BE2C (cell line): ENCODE measurements at regions not wholly inside any gene's neighbourhood (a gene's known extent, or its start where the extent isn't known, plus 50 kb on each side); places are given as distances from the start of the nearest gene placed in this dataset.
"Not testable (repeated sequence)": the region's sequence is repeated elsewhere in the genome, so short reads cannot be mapped to it uniquely, and the experiment has no call there.

Experiments
- DNase-seq: peaks from one replicate; pipeline ENCODE4 v3.0.0-alpha.2; 2020
- H3K27me3 ChIP-seq: fragments of 250-450 bp; sonication (Bioruptor Pico); 2 replicates; pipeline ENCODE4 v1.5.1; 2020; ENCODE audit warnings: mild to moderate bottlenecking
- H3K36me3 ChIP-seq: fragments of 250-450 bp; sonication (Bioruptor Pico); 2 replicates; pipeline ENCODE4 v1.5.1; 2020; ENCODE audit warnings: mild to moderate bottlenecking
- H3K4me1 ChIP-seq: fragments of 250-450 bp; sonication (Bioruptor Pico); 2 replicates; pipeline ENCODE4 v1.5.1; 2020
- H3K4me3 ChIP-seq: 2 replicates; pipeline ENCODE4 v1.5.1; 2011; ENCODE audit warnings: low read depth, low read length
- H3K9me3 ChIP-seq: fragments of 250-450 bp; sonication (Bioruptor Pico); 2 replicates; pipeline ENCODE4 v1.5.1; 2020
- CTCF ChIP-seq: IDR thresholded peaks from 2 replicates; pipeline ENCODE4 v1.5.1; 2012; ENCODE audit warnings: mild to moderate bottlenecking, low read depth, low read length

DNA sequence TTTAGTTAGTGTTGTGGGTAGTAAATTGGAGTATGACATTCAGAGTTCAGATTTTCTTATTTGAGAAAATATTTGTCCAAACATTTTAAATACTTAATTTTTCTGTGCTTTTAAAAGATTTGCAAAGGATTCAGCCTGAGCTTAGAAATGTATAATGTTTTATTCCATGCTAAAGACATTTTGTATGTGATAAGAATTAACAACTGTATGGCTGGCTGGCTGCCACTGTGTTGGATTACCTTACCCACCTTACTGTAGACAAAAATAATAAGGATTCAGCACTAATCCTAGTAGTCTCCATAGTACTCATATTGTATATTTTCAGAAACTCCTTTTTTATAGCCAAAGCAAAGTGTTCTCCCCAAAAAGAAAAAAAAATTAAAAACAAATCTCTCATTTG is 74.8 kb downstream of the TANC2 start:
- no peaks in the 10 kb centered on the region for H3K36me3 ChIP-seq
- H3K4me3 ChIP-seq, result no peak overlapping the region
- H3K9me3 ChIP-seq, result no peaks in the 10 kb centered on the region
- no peaks in the 10 kb centered on the region for H3K27me3 ChIP-seq
- H3K4me1 ChIP-seq, result peaks cover 8% of the 10 kb centered on the region
- DNase-seq, result no peak
- TF ChIP-seq CTCF, result no peak

- no peaks in the 10 kb centered on the region for H3K27me3 ChIP-seq
- no peak overlapping the region for H3K4me3 ChIP-seq
- no peak for TF ChIP-seq CTCF
- H3K36me3 ChIP-seq, result no peaks in the 10 kb centered on the region
- H3K4me1 ChIP-seq, result peaks cover 8% of the 10 kb centered on the region
- DNase-seq, result no peak
- H3K9me3 ChIP-seq, result no peaks in the 10 kb centered on the region
Observed at GRCh38 chr17:63041251-63041650, 75.2 kb downstream of the TANC2 start.

GRCh38 chr17:63041722-63042121 is 75.7 kb downstream of the TANC2 start:
- TF ChIP-seq CTCF, result no peak
- H3K36me3 ChIP-seq, result no peaks in the 10 kb centered on the region

DNA sequence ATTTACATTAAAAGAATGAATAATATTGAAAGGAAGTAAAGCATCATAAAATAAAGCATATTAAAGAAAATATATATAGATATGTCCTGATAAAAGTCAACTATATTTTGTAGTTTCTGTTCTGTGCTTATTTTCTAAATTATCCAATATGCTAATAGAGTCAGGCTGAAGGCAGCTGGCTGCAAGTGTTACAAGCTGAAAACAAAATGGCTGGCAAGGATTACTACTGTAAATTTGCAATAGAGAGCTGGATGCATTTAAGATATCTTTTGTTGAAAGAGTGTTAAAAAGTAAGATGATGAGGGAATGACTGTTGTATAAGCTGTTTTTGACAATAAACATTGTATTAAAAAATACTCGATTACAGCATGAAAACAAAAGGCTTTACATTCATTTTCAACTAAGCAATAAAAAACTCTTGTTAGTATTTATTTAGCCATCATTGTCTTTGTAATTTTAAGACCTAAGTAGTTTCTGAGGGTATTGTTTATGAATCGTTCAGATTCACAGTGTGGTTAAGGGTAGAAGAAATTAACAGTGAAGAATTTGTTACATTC is 76.3 kb downstream of the TANC2 start:
- DNase-seq, result no peak

More at GRCh38 chr17:63041722-63042121, 75.7 kb downstream of the TANC2 start:
- no peaks in the 10 kb centered on the region for H3K9me3 ChIP-seq
- H3K27me3 ChIP-seq, result no peaks in the 10 kb centered on the region
- no peak overlapping the region for H3K4me3 ChIP-seq
- H3K4me1 ChIP-seq, result peaks cover 8% of the 10 kb centered on the region
- DNase-seq, result no peak

GRCh38 chr17:63057560-63057959 is 91.5 kb downstream of the TANC2 start:
- not testable (repeated sequence) for H3K36me3 ChIP-seq, DNase-seq, H3K4me3 ChIP-seq, H3K4me1 ChIP-seq, H3K27me3 ChIP-seq, H3K9me3 ChIP-seq

More for the DNA sequence above, 76.3 kb downstream of the TANC2 start:
- Histone ChIP-seq H3K4me3 (no peak overlapping the region), H3K9me3 (no peaks in the 10 kb centered on the region), H3K36me3 (no peaks in the 10 kb centered on the region), H3K4me1 (peaks cover 8% of the 10 kb centered on the region), H3K27me3 (no peaks in the 10 kb centered on the region)
- TF ChIP-seq CTCF, result no peak

- Histone ChIP-seq H3K4me3 (no peak overlapping the region), H3K27me3 (no peaks in the 10 kb centered on the region), H3K36me3 (no peaks in the 10 kb centered on the region), H3K4me1 (no peaks in the 10 kb centered on the region), H3K9me3 (no peaks in the 10 kb centered on the region)
- no peak for DNase-seq
- TF ChIP-seq CTCF, result no peak
Observed at GRCh38 chr17:63066158-63066813, 100.3 kb downstream of the TANC2 start.
